Epithelial cell of esophagus (primary cell): ENCODE measurements at regions not wholly inside any gene's neighbourhood (a gene's known extent, or its start where the extent isn't known, plus 50 kb on each side); places are given as distances from the start of the nearest gene placed in this dataset.

ENCODE experiments used
- DNase-seq: peaks from one replicate; pipeline ENCODE4 v3.0.0; 2010; ENCODE audit warnings: low read depth
- H3K4me3 ChIP-seq: 2 replicates; pipeline ENCODE4 v1.5.1; 2011; ENCODE audit warnings: mild to moderate bottlenecking, low read length, control low read depth
- TF ChIP-seq, protein P1 (sequence below): IDR thresholded peaks from 2 replicates; pipeline ENCODE4 v1.5.1; 2011; ENCODE audit warnings: low read depth, mild to moderate bottlenecking, low read length, control low read depth, inconsistent platforms; ENCODE audit not compliant: insufficient read depth; ENCODE audit errors: missing control alignments

DNA sequence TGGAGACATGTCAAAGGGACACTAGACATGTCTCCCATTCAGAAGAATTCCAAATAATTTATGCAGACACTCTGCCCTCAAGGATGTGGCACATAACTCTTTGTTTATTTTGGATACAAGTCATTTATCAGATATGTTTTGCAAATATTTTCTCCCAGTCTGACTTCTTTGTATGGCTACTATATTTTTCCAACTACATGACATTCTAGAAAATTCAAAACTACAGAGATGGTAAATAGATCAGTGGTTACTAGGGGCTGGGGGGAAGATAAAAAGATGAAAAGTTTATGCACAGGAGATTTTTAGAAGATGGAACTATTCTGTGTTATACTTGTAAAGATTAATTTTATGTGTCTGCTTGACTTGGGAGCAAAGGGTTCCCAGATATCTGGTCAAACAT is 347.3 kb upstream of the TRPC7 start:
- no peak for DNase-seq
- H3K4me3 ChIP-seq: no peak overlapping the region
- TF ChIP-seq, protein P1, sequence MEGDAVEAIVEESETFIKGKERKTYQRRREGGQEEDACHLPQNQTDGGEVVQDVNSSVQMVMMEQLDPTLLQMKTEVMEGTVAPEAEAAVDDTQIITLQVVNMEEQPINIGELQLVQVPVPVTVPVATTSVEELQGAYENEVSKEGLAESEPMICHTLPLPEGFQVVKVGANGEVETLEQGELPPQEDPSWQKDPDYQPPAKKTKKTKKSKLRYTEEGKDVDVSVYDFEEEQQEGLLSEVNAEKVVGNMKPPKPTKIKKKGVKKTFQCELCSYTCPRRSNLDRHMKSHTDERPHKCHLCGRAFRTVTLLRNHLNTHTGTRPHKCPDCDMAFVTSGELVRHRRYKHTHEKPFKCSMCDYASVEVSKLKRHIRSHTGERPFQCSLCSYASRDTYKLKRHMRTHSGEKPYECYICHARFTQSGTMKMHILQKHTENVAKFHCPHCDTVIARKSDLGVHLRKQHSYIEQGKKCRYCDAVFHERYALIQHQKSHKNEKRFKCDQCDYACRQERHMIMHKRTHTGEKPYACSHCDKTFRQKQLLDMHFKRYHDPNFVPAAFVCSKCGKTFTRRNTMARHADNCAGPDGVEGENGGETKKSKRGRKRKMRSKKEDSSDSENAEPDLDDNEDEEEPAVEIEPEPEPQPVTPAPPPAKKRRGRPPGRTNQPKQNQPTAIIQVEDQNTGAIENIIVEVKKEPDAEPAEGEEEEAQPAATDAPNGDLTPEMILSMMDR: no peak

GRCh38 chr5:136710834-136711233 is 345.5 kb upstream of the TRPC7 start:
- TF ChIP-seq, protein P1: no peak
- H3K4me3 ChIP-seq: no peak overlapping the region
- DNase-seq: no peak

DNA sequence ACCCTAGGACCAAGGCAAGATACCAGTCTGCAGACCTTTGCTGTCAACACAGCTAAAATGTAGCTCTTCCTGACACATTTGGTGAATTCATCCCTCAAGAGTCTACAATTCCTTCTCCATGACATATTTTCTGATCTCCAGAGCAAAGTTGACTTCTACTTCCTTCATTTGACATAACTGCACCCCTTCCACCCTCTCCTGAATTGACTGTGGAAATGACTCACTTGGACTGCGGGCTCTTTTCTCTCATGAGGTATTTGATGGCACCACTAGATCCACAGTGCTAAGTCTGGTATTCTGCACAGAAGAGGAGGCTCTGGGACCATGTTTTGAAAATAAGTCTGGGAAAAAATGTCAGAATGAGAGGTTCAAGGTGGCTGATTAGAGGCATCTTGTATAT is 338.4 kb upstream of the TRPC7 start:
- peak; percentile 10 for DNase-seq
- TF ChIP-seq, protein P1: no peak

GRCh38 chr5:136703036-136703435 is 337.7 kb upstream of the TRPC7 start:
- no peak overlapping the region for H3K4me3 ChIP-seq
- TF ChIP-seq, protein P1: no peak
- no peak for DNase-seq

More for the DNA sequence above, 338.4 kb upstream of the TRPC7 start:
- H3K4me3 ChIP-seq: no peak overlapping the region

DNA sequence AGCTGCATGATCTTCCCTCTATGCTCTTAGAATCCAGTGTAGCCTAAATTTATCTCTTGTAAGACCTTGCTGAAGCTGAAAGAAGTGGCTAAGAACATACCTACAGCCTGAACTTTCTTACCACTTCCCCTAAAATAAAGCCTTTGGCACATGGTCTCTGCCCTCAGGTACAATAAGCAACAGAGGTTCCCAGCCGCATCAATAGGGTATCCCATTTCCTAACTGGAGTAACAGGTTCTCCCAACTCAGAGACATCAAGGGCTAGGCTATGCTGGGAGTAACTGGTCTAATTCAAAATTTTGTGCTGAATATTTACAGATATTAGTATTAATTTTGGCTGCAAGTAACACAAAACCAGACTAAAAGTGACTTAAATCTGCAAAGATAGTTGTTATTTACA is 335.8 kb upstream of the TRPC7 start:
- peak; percentile 11 for DNase-seq
- TF ChIP-seq, protein P1: no peak
- no peak overlapping the region for H3K4me3 ChIP-seq

GRCh38 chr5:136699651-136700050 is 334.3 kb upstream of the TRPC7 start:
- TF ChIP-seq, protein P1: no peak
- no peak for DNase-seq
- H3K4me3 ChIP-seq: no peak overlapping the region

GRCh38 chr5:136698970-136699369 is 333.6 kb upstream of the TRPC7 start:
- TF ChIP-seq, protein P1: no peak
- DNase-seq: no peak

More at GRCh38 chr5:136698970-136699369, 333.6 kb upstream of the TRPC7 start:
- no peak overlapping the region for H3K4me3 ChIP-seq
